GM12878 (cell line): ENCODE measurements at regions not wholly inside any gene's neighbourhood (a gene's known extent, or its start where the extent isn't known, plus 50 kb on each side); places are given as distances from the start of the nearest gene placed in this dataset.

Experiments used
- ATAC-seq: fragments of 200-7000 bp; cut with Tn5 transposase; 3 replicates; pipeline ENCODE4 v1.9.1; 2020; ENCODE audit warnings: mild to moderate bottlenecking, moderate library complexity
- BruUV-seq: library from RNA; stranded (reverse); fragments of 400-500 nt; replicated peaks from 2 replicates; lab custom pipeline; 2021; lab: Mats Ljungman, UMichigan
- CTCF ChIA-PET: fragments of 300-600 bp; sonication (Branson Sonifier 250); formaldehyde crosslinking; extraction: SDS; loops from one replicate; lab custom pipeline; 2021; ENCODE audit warnings: inconsistent platforms; lab: Yijun Ruan, JAX
- POLR2A ChIA-PET: fragments of 350-600 bp; formaldehyde crosslinking; extraction: SDS; loops from one replicate; lab custom pipeline; 2021; ENCODE audit warnings: inconsistent platforms; lab: Charles Lee
- RAD21 ChIA-PET: fragments of 300-600 bp; sonication (Branson Sonifier 250); formaldehyde crosslinking; loops from one replicate; lab custom pipeline; 2023; ENCODE audit warnings: antibody characterized with exemption; ENCODE audit not compliant: unreplicated experiment; lab: Charles Lee
- SMC1A ChIA-PET: fragments of 300-600 bp; sonication (Branson Sonifier 250); formaldehyde crosslinking; loops from one replicate; lab custom pipeline; 2023; ENCODE audit not compliant: unreplicated experiment, uncharacterized antibody; lab: Charles Lee
- DNase-seq: peaks from one replicate; pipeline ENCODE4 v3.0.0-alpha.2; 2011; ENCODE audit warnings: low read depth, low spot score
- FAIRE-seq: peaks from 3 replicates; lab custom pipeline; 2011; peaks lifted over from hg19 to GRCh38; lab: Jason Lieb, UNC
- H2AFZ ChIP-seq: 2 replicates; pipeline ENCODE4 v1.6.0; 2011; ENCODE audit warnings: low read depth, low read length, control low read depth; ENCODE audit not compliant: control insufficient read depth
- H3K27ac ChIP-seq: 2 replicates; pipeline ENCODE4 v1.5.1; 2011; ENCODE audit warnings: control low read depth; ENCODE audit not compliant: control insufficient read depth, insufficient read depth
- H3K27me3 ChIP-seq, 2 experiments: replicated peaks in 1 of 2; 2 replicates each; pipeline versions ENCODE4 v1.6.0 to v1.6.1; 2011; ENCODE audit warnings: low read length in 1 of 2; ENCODE audit not compliant: control insufficient read depth in 2 of 2, insufficient read depth in 2 of 2
- H3K36me3 ChIP-seq, 2 experiments: 2 replicates each; pipeline ENCODE4 v1.5.1; 2011; ENCODE audit warnings: low read length in 1 of 2; ENCODE audit not compliant: control insufficient read depth in 2 of 2, insufficient read depth in 2 of 2
- H3K4me1 ChIP-seq: 2 replicates; pipeline ENCODE4 v1.6.1; 2011; ENCODE audit warnings: mild to moderate bottlenecking, low read length, moderate library complexity, mixed read lengths; ENCODE audit not compliant: control insufficient read depth, insufficient read depth
- H3K4me2 ChIP-seq: 2 replicates; pipeline ENCODE4 v1.6.0; 2011; ENCODE audit warnings: control low read depth; ENCODE audit not compliant: control insufficient read depth, insufficient read depth
- H3K4me3 ChIP-seq: fragments of 200-600 bp; sonication (generic); 2 replicates; pipeline ENCODE4 v1.5.1; 2016
- H3K79me2 ChIP-seq: 2 replicates; pipeline ENCODE4 v1.6.0; 2011; ENCODE audit warnings: low read length; ENCODE audit not compliant: control insufficient read depth, insufficient read depth
- H3K9ac ChIP-seq: 2 replicates; pipeline ENCODE4 v1.8.0; 2011; ENCODE audit warnings: low read length, control low read depth, mixed read lengths; ENCODE audit not compliant: control insufficient read depth, insufficient read depth
- H3K9me3 ChIP-seq: replicated peaks from 3 replicates; pipeline ENCODE4 v1.5.1; 2011; ENCODE audit warnings: mild to moderate bottlenecking, low read length; ENCODE audit not compliant: control insufficient read depth, insufficient read depth
- H4K20me1 ChIP-seq: 2 replicates; pipeline ENCODE4 v1.6.0; 2011; ENCODE audit not compliant: control insufficient read depth, insufficient read depth
- ATF2 ChIP-seq: IDR thresholded peaks from 2 replicates; pipeline ENCODE4 v1.6.1; 2012; ENCODE audit warnings: low read length, inconsistent platforms
- BHLHE40 ChIP-seq, 2 experiments: fragments of 450-650 bp in 1 of 2; IDR thresholded peaks; 2 replicates each; pipeline ENCODE4 v1.6.1; 2011 to 2017; ENCODE audit warnings: low read depth in 2 of 2, borderline replicate concordance in 1 of 2, improper control_type of control experiment in 1 of 2, low read length in 1 of 2, mild to moderate bottlenecking in 1 of 2
- GABPA ChIP-seq: IDR thresholded peaks from 2 replicates; pipeline ENCODE4 v1.6.1; 2014; ENCODE audit warnings: antibody characterized with exemption, low read depth, mild to moderate bottlenecking, inconsistent platforms
- GATAD2B ChIP-seq: fragments of 450-650 bp; conservative IDR thresholded peaks from 2 replicates; pipeline ENCODE4 v1.6.1; 2017; ENCODE audit warnings: low read depth, mild to moderate bottlenecking, moderate library complexity
- IKZF1 ChIP-seq: fragments of 450-650 bp; conservative IDR thresholded peaks from 2 replicates; pipeline ENCODE4 v1.6.1; 2017; ENCODE audit warnings: antibody characterized with exemption, mild to moderate bottlenecking
- IRF5 ChIP-seq: fragments of 450-650 bp; IDR thresholded peaks from 2 replicates; pipeline ENCODE4 v1.6.1; 2017; ENCODE audit warnings: borderline replicate concordance
- KDM1A ChIP-seq: fragments of 200-600 bp; sonication (generic); IDR thresholded peaks from 2 replicates; pipeline ENCODE4 v1.6.1; 2016; ENCODE audit warnings: borderline replicate concordance
- MTA2 ChIP-seq: fragments of 450-650 bp; IDR thresholded peaks from 2 replicates; pipeline ENCODE4 v1.6.1; 2016; ENCODE audit warnings: low read depth, mild to moderate bottlenecking, moderate library complexity
- MYC ChIP-seq: IDR thresholded peaks from 2 replicates; pipeline ENCODE4 v1.6.1; 2011; ENCODE audit warnings: mild to moderate bottlenecking, low read length, moderate library complexity, inconsistent platforms; ENCODE audit not compliant: insufficient read depth, insufficient replicate concordance, insufficient read length, severe bottlenecking
- NR2F1 ChIP-seq: fragments of 450-650 bp; conservative IDR thresholded peaks from 2 replicates; pipeline ENCODE4 v1.6.1; 2017; ENCODE audit warnings: mild to moderate bottlenecking
- PML ChIP-seq: IDR thresholded peaks from 2 replicates; pipeline ENCODE4 v1.6.1; 2012; ENCODE audit warnings: low read length, inconsistent platforms
- POLR2A ChIP-seq: IDR thresholded peaks from 2 replicates; pipeline ENCODE4 v1.6.1; 2011; ENCODE audit warnings: low read depth, mild to moderate bottlenecking, low read length
- SMAD5 ChIP-seq: IDR thresholded peaks from 2 replicates; pipeline ENCODE4 v1.6.1; 2016; ENCODE audit warnings: antibody characterized with exemption, low read depth
- TAF1 ChIP-seq: IDR thresholded peaks from 2 replicates; pipeline ENCODE4 v1.6.1; 2011; ENCODE audit warnings: mild to moderate bottlenecking, low read depth, low read length, borderline replicate concordance
- TARDBP ChIP-seq: IDR thresholded peaks from 2 replicates; pipeline ENCODE4 v1.6.1; 2016; ENCODE audit warnings: borderline replicate concordance
- TCF3 ChIP-seq: IDR thresholded peaks from 2 replicates; pipeline ENCODE4 v1.6.1; 2012; ENCODE audit warnings: low read depth, mild to moderate bottlenecking, low read length, borderline replicate concordance; ENCODE audit not compliant: insufficient read depth
- WRNIP1 ChIP-seq: IDR thresholded peaks from 2 replicates; pipeline ENCODE4 v1.6.1; 2011; ENCODE audit warnings: low read depth, low read length, improper control_type of control experiment, borderline replicate concordance
- YBX1 ChIP-seq: fragments of 450-650 bp; IDR thresholded peaks from 2 replicates; pipeline ENCODE4 v1.6.1; 2016; ENCODE audit warnings: antibody characterized with exemption
- ZSCAN29 ChIP-seq: fragments of 450-650 bp; IDR thresholded peaks from 2 replicates; pipeline ENCODE4 v1.6.1; 2017; ENCODE audit warnings: mild to moderate bottlenecking, moderate library complexity
- WGBS: methylation state at CpG from one replicate; pipeline ENCODE4 v1.1.6; 2016; ENCODE audit warnings: low lambda C conversion rate; ENCODE audit not compliant: insufficient replicate concordance, insufficient coverage; ENCODE audit errors: missing lambda C conversion rate; 5-methylcytosine and 5-hydroxymethylcytosine counted together
- in situ Hi-C: fragments of 300-500 bp; cut with MboI; formaldehyde crosslinking; loops from 9 replicates; pipeline ENCODE4 v1.14.3; 2018; ENCODE audit warnings: mixed read lengths
- intact Hi-C: fragments of 100-400 bp; cut with micrococcal nuclease; formaldehyde crosslinking; loops from one replicate; pipeline ENCODE4 v1.14.2; 2022; ENCODE audit not compliant: unreplicated experiment
- TF ChIP-seq, protein P1 (sequence below): fragments of 450-650 bp; IDR thresholded peaks from 2 replicates; pipeline ENCODE4 v1.6.1; 2018; ENCODE audit warnings: mild to moderate bottlenecking, low read depth, moderate library complexity; ENCODE audit not compliant: partially characterized antibody

GRCh38 chr5:104049752-104050151 lies 487.2 kb upstream of the NUDT12 start:
- ATAC-seq (no peak), DNase-seq (no peak), FAIRE-seq (no peak)
- Histone ChIP-seq H3K9me3 (no peaks in the 10 kb centered on the region), H3K4me2 (no peak overlapping the region), H3K27ac (no peak overlapping the region), H4K20me1 (no peaks in the 10 kb centered on the region), H3K4me3 (no peak overlapping the region), H3K36me3 (no peaks in the 10 kb centered on the region), H3K9ac (no peak overlapping the region), H3K27me3 (no peaks in the 10 kb centered on the region), H3K79me2 (no peaks in the 10 kb centered on the region), H2AFZ (no peak overlapping the region), H3K4me1 (no peaks in the 10 kb centered on the region)
- intact Hi-C loops: no loop called here
- CTCF ChIA-PET: interaction anchor here (0.6 to 1.8 kb wide), 4 partner anchors 11 to 926 kb away, joined by 3 to 6 read pairs (median 4); no protein-coding TSS in a partner anchor
- POLR2A ChIA-PET: no interaction called here
- SMC1A ChIA-PET: interaction anchor here (0.8 to 0.9 kb wide), 2 partner anchors 10 to 12 kb away, joined by 3 to 4 read pairs; no protein-coding TSS in a partner anchor
- TF ChIP-seq GATAD2B: no peak
- TF ChIP-seq YBX1: no peak
- no peak for TF ChIP-seq NR2F1
- no peak for TF ChIP-seq IRF5
- TF ChIP-seq BHLHE40 (IDR thresholded peaks at IDR 0.05; ENCODE audit: borderline replicate concordance in 1 of 2, low read depth in 2 of 2, low read length in 1 of 2): no peak
- no peak for TF ChIP-seq MYC
- TF ChIP-seq ATF2: no peak
- TF ChIP-seq, protein P1, sequence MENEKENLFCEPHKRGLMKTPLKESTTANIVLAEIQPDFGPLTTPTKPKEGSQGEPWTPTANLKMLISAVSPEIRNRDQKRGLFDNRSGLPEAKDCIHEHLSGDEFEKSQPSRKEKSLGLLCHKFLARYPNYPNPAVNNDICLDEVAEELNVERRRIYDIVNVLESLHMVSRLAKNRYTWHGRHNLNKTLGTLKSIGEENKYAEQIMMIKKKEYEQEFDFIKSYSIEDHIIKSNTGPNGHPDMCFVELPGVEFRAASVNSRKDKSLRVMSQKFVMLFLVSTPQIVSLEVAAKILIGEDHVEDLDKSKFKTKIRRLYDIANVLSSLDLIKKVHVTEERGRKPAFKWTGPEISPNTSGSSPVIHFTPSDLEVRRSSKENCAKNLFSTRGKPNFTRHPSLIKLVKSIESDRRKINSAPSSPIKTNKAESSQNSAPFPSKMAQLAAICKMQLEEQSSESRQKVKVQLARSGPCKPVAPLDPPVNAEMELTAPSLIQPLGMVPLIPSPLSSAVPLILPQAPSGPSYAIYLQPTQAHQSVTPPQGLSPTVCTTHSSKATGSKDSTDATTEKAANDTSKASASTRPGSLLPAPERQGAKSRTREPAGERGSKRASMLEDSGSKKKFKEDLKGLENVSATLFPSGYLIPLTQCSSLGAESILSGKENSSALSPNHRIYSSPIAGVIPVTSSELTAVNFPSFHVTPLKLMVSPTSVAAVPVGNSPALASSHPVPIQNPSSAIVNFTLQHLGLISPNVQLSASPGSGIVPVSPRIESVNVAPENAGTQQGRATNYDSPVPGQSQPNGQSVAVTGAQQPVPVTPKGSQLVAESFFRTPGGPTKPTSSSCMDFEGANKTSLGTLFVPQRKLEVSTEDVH: no peak
- no peak for TF ChIP-seq ZSCAN29
- no peak for TF ChIP-seq TAF1
- no peak for TF ChIP-seq IKZF1
- TF ChIP-seq GABPA: no peak
- no peak for TF ChIP-seq WRNIP1
- TF ChIP-seq PML: no peak
- no peak for TF ChIP-seq MTA2
- no peak for TF ChIP-seq SMAD5
- no peak for TF ChIP-seq POLR2A
- no peak for TF ChIP-seq TCF3
- TF ChIP-seq TARDBP: no peak
- TF ChIP-seq KDM1A: no peak
- RAD21 ChIA-PET: no interaction called here
- 55% methylated on average over 8 of the region's 8 CpGs for WGBS
- in situ Hi-C loops: no loop called here
- BruUV-seq: no TSS peak
